Common myeloid progenitor, CD34-positive (primary cell): ENCODE measurements at regions not wholly inside any gene's neighbourhood (a gene's known extent, or its start where the extent isn't known, plus 50 kb on each side); places are given as distances from the start of the nearest gene placed in this dataset.

Source experiments
- CTCF ChIA-PET: fragments of 350-600 bp; sonication (Branson Sonifier 250); formaldehyde crosslinking; loops from one replicate; lab custom pipeline; 2021; ENCODE audit warnings: antibody characterized with exemption; lab: Charles Lee
- POLR2A ChIA-PET: fragments of 350-600 bp; sonication (Branson Sonifier 250); formaldehyde crosslinking; loops from one replicate; lab custom pipeline; 2021; ENCODE audit warnings: antibody characterized with exemption; lab: Charles Lee
- DNase-seq, 3 donors: peaks; one replicate each; pipeline versions ENCODE4 v3.0.0 to v3.0.0-alpha.2; 2013
- H3K27ac ChIP-seq, 2 experiments: 1 replicate in 1 of 2; 2 replicates in 1 of 2; pipeline ENCODE4 v1.7.0; 2013; ENCODE audit warnings: inconsistent platforms in 2 of 2, low read length in 2 of 2, mild to moderate bottlenecking in 2 of 2, low read depth in 1 of 2, moderate library complexity in 1 of 2; ENCODE audit not compliant: severe bottlenecking in 2 of 2, insufficient read depth in 1 of 2, poor library complexity in 1 of 2
- H3K27me3 ChIP-seq, 5 experiments: replicated peaks in 2 of 5; 1 replicate in 3 of 5; 2 replicates in 2 of 5; pipeline versions ENCODE4 v1.6.1 to v1.7.0; 2013; ENCODE audit warnings: low read length in 4 of 5, mild to moderate bottlenecking in 2 of 5, moderate library complexity in 2 of 5, inconsistent platforms in 1 of 5; ENCODE audit not compliant: insufficient read depth in 5 of 5, control insufficient read depth in 4 of 5
- H3K36me3 ChIP-seq, 4 experiments: 1 replicate in 2 of 4; 2 replicates in 2 of 4; pipeline versions ENCODE4 v1.6.1 to v1.7.0; 2013; ENCODE audit warnings: low read length in 3 of 4, control low read depth in 1 of 4, mild to moderate bottlenecking in 1 of 4; ENCODE audit not compliant: control insufficient read depth in 4 of 4, insufficient read depth in 4 of 4
- H3K4me1 ChIP-seq, 4 experiments: 1 replicate in 3 of 4; 2 replicates in 1 of 4; pipeline versions ENCODE4 v1.6.1 to v1.7.1; 2013; ENCODE audit warnings: low read length in 3 of 4, mild to moderate bottlenecking in 3 of 4, control low read depth in 1 of 4, inconsistent platforms in 1 of 4, moderate library complexity in 1 of 4; ENCODE audit not compliant: control insufficient read depth in 4 of 4, insufficient read depth in 4 of 4; ENCODE audit errors: control extremely low read depth in 1 of 4
- H3K4me3 ChIP-seq, 7 experiments: 1 replicate in 4 of 7; 2 replicates in 3 of 7; pipeline versions ENCODE4 v1.5.1 to v1.7.0; 2013; ENCODE audit warnings: mild to moderate bottlenecking in 7 of 7, low read length in 6 of 7, moderate library complexity in 6 of 7, inconsistent platforms in 2 of 7, low read depth in 2 of 7, control low read depth in 1 of 7; ENCODE audit not compliant: insufficient read depth in 4 of 7, control insufficient read depth in 1 of 7; ENCODE audit errors: extremely low read depth in 1 of 7
- H3K9me3 ChIP-seq, 5 experiments: 1 replicate in 4 of 5; 2 replicates in 1 of 5; pipeline versions ENCODE4 v1.6.1 to v1.7.1; 2013; ENCODE audit warnings: low read length in 4 of 5, mild to moderate bottlenecking in 2 of 5, inconsistent platforms in 1 of 5, low read depth in 1 of 5, moderate library complexity in 1 of 5; ENCODE audit not compliant: control insufficient read depth in 4 of 5, insufficient read depth in 2 of 5; ENCODE audit errors: control extremely low read depth in 1 of 5
- WGBS: methylation state at CpG from one replicate; pipeline ENCODE4 v1.1.5; 2013; ENCODE audit not compliant: insufficient coverage; 5-methylcytosine and 5-hydroxymethylcytosine counted together

- Histone ChIP-seq H3K4me1 (no peaks in the 10 kb centered on the region), H3K36me3 (no peaks in the 10 kb centered on the region), H3K9me3 (no peaks in the 10 kb centered on the region), H3K27me3 (no peaks in the 10 kb centered on the region), H3K27ac (no peak overlapping the region), H3K4me3 (no peak overlapping the region)
- POLR2A ChIA-PET: no interaction called here
- WGBS: no CpG with 5 or more reads among the region's 1 CpG
- CTCF ChIA-PET: no interaction called here
- no peak for DNase-seq
These were observed 398.6 kb downstream of the RFPL4B start for GRCh38 chr6:112745765-112746164.

GRCh38 chr6:112749673-112750072 lies 402.5 kb downstream of the RFPL4B start:
- DNase-seq: no peak
- H3K27ac ChIP-seq: no peak overlapping the region
- POLR2A ChIA-PET: no interaction called here
- CTCF ChIA-PET: no interaction called here
- no peaks in the 10 kb centered on the region for H3K4me1 ChIP-seq
- no peak overlapping the region for H3K4me3 ChIP-seq
- H3K9me3 ChIP-seq: no peaks in the 10 kb centered on the region
- 100% methylated on average over 1 of the region's 5 CpGs for WGBS
- no peaks in the 10 kb centered on the region for H3K36me3 ChIP-seq
- no peaks in the 10 kb centered on the region for H3K27me3 ChIP-seq

- no CpG with 5 or more reads among the region's 2 CpGs for WGBS
- Histone ChIP-seq H3K4me1 (no peaks in the 10 kb centered on the region), H3K36me3 (no peaks in the 10 kb centered on the region), H3K4me3 (no peak overlapping the region), H3K27ac (no peak overlapping the region), H3K9me3 (peaks cover 0 to 4% (median 0%) of the 10 kb centered on the region in 5 experiments), H3K27me3 (no peaks in the 10 kb centered on the region)
- ChIA-PET POLR2A (no interaction called here), CTCF (no interaction called here)
- peak in 1 of 3 donors; percentile 0 for DNase-seq
These were observed 405.2 kb downstream of the RFPL4B start for GRCh38 chr6:112752305-112752704.

- Histone ChIP-seq H3K27me3 (no peaks in the 10 kb centered on the region), H3K4me1 (no peaks in the 10 kb centered on the region), H3K4me3 (no peak overlapping the region), H3K9me3 (peaks cover 0 to 4% (median 0%) of the 10 kb centered on the region in 5 experiments), H3K36me3 (no peaks in the 10 kb centered on the region), H3K27ac (no peak overlapping the region)
- CTCF ChIA-PET: no interaction called here
- POLR2A ChIA-PET: no interaction called here
- no peak for DNase-seq
These were observed 405.7 kb downstream of the RFPL4B start for GRCh38 chr6:112752791-112753190.

- ChIA-PET POLR2A (no interaction called here), CTCF (interaction anchor here (1.7 kb wide), 1 partner anchor 10 kb away, joined by 5 read pairs; no protein-coding TSS in a partner anchor)
- Histone ChIP-seq H3K27me3 (no peaks in the 10 kb centered on the region), H3K9me3 (peaks cover 0 to 8% (median 3%) of the 10 kb centered on the region in 5 experiments), H3K4me3 (no peak overlapping the region), H3K27ac (no peak overlapping the region), H3K36me3 (no peaks in the 10 kb centered on the region), H3K4me1 (no peaks in the 10 kb centered on the region)
- no peak for DNase-seq
These were observed 413.7 kb downstream of the RFPL4B start for GRCh38 chr6:112760831-112761230.

GRCh38 chr6:112761740-112762139 lies 414.6 kb downstream of the RFPL4B start:
- no peaks in the 10 kb centered on the region for H3K36me3 ChIP-seq
- no peak for DNase-seq
- no peak overlapping the region for H3K27ac ChIP-seq
- H3K4me1 ChIP-seq: no peaks in the 10 kb centered on the region
- no peaks in the 10 kb centered on the region for H3K27me3 ChIP-seq
- peaks cover 0 to 5% (median under 1%) of the 10 kb centered on the region in 5 experiments for H3K9me3 ChIP-seq
- ChIA-PET CTCF (no interaction called here), POLR2A (no interaction called here)
- no peak overlapping the region for H3K4me3 ChIP-seq
- WGBS: 100% methylated on average over 1 of the region's 2 CpGs

GRCh38 chr6:112764377-112764776 lies 417.2 kb downstream of the RFPL4B start:
- H3K9me3 ChIP-seq: peaks cover 0 to 16% (median 5%) of the 10 kb centered on the region in 5 experiments
- DNase-seq: no peak
- no peaks in the 10 kb centered on the region for H3K36me3 ChIP-seq
- H3K4me1 ChIP-seq: no peaks in the 10 kb centered on the region
- 92% methylated on average over 2 of the region's 2 CpGs for WGBS
- H3K4me3 ChIP-seq: no peak overlapping the region
- CTCF ChIA-PET: no interaction called here
- H3K27me3 ChIP-seq: no peaks in the 10 kb centered on the region
- POLR2A ChIA-PET: no interaction called here
- no peak overlapping the region for H3K27ac ChIP-seq
